ENCODE measurements at regions not wholly inside any gene's neighbourhood (a gene's known extent, or its start where the extent isn't known, plus 50 kb on each side); places are given as distances from the start of the nearest gene placed in this dataset.

- no peak for TF ChIP-seq CTCF (IDR thresholded peaks at IDR 0.05; ENCODE audit: low read depth, low read length)
- H3K4me3 ChIP-seq (ENCODE audit: low read depth, low read length): no peak overlapping the region
Measured at GRCh38 chr10:57963546-57963945, 304.1 kb downstream of the IPMK start.

GRCh38 chr10:57962839-57963238, 304.9 kb downstream of the IPMK start:
- no peak for TF ChIP-seq CTCF (IDR thresholded peaks at IDR 0.05; ENCODE audit: low read depth, low read length)
- H3K4me3 ChIP-seq (ENCODE audit: low read depth, low read length): no peak overlapping the region

- TF ChIP-seq CTCF (IDR thresholded peaks at IDR 0.05; ENCODE audit: low read depth, low read length): no peak
Measured at GRCh38 chr10:57961487-57961886, 306.2 kb downstream of the IPMK start.

GRCh38 chr10:57960406-57960805, 307.3 kb downstream of the IPMK start:
- TF ChIP-seq CTCF (IDR thresholded peaks at IDR 0.05; ENCODE audit: low read depth, low read length): no peak
- H3K4me3 ChIP-seq (ENCODE audit: low read depth, low read length): no peak overlapping the region

More at GRCh38 chr10:57961487-57961886, 306.2 kb downstream of the IPMK start:
- H3K4me3 ChIP-seq (ENCODE audit: low read depth, low read length): no peak overlapping the region

GRCh38 chr10:57959318-57960006, 308.2 kb downstream of the IPMK start:
- no peak for TF ChIP-seq CTCF (IDR thresholded peaks at IDR 0.05; ENCODE audit: low read depth, low read length)
- H3K4me3 ChIP-seq (ENCODE audit: low read depth, low read length): no peak overlapping the region

- TF ChIP-seq CTCF (IDR thresholded peaks at IDR 0.05; ENCODE audit: low read depth, low read length): no peak
- H3K4me3 ChIP-seq (ENCODE audit: low read depth, low read length): no peak overlapping the region
Measured at GRCh38 chr10:57955076-57955475, 312.6 kb downstream of the IPMK start.

- no peak for TF ChIP-seq CTCF (IDR thresholded peaks at IDR 0.05; ENCODE audit: low read depth, low read length)
- H3K4me3 ChIP-seq (ENCODE audit: low read depth, low read length): no peak overlapping the region
Measured at GRCh38 chr10:57952741-57953140, 315.0 kb downstream of the IPMK start.
